ENCODE measurements at regions not wholly inside any gene's neighbourhood (a gene's known extent, or its start where the extent isn't known, plus 50 kb on each side); places are given as distances from the start of the nearest gene placed in this dataset.

DNA sequence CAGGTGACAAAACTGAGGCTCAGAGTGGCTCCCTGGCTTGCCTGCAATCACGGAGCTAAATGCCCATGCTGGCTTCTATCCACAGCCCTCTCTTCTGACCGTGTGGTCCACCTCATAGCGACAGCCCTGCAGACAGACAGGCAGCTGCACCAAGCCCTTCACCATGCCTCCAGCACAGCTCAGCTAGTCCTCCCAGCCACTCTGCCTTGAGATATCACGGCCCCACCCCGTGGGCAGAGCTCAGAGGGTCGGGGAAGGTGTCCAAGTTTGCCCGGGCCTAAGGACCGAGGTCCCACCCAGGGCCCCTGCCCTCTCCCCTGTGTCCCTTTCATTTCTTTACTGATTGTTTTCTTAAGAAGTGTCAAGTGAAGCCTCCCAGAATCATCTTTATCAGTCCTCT, 128.2 kb upstream of the GLI2 start:
- TF ChIP-seq EZH2phosphoT487 (IDR thresholded peaks at IDR 0.05; ENCODE audit: low read length) (no peak), EZH2 (optimal IDR thresholded peaks at IDR 0.05; ENCODE audit: low read depth, low read length) (no peak)

All from MM.1S (cell line).